B cell (primary cell): ENCODE measurements at regions not wholly inside any gene's neighbourhood (a gene's known extent, or its start where the extent isn't known, plus 50 kb on each side); places are given as distances from the start of the nearest gene placed in this dataset.

Experiments
- EZH2 ChIP-seq: IDR thresholded peaks from 2 replicates; pipeline ENCODE4 v1.6.1; 2012; ENCODE audit warnings: borderline replicate concordance, low read depth, mild to moderate bottlenecking, moderate library complexity, low read length; ENCODE audit not compliant: insufficient read depth, poor library complexity, severe bottlenecking
- TF ChIP-seq, protein P1 (sequence below): fragments of 200-600 bp; IDR thresholded peaks from one replicate; pipeline ENCODE4 v1.8.0; 2022; ENCODE audit warnings: antibody characterized with exemption, mild to moderate bottlenecking

DNA sequence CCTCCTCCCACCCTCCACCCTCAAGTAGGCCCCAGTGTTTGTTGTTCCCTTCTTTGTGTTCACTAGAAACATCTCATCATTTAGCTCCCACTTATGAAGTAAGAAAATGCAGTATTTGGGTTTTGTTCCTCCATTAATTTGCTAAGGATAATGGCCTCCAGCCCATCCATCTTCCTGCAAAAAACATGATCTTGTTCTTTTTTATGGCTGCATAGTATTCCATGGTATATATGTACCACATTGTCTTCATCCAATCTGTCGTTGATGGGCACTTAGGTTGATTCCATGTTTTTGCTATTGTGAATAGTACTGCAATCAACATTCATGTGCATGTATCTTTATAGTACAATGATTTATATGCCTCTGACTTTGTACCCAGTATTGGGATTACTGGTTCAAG lies 416.8 kb upstream of the SASH1 start:
- TF ChIP-seq, protein P1, sequence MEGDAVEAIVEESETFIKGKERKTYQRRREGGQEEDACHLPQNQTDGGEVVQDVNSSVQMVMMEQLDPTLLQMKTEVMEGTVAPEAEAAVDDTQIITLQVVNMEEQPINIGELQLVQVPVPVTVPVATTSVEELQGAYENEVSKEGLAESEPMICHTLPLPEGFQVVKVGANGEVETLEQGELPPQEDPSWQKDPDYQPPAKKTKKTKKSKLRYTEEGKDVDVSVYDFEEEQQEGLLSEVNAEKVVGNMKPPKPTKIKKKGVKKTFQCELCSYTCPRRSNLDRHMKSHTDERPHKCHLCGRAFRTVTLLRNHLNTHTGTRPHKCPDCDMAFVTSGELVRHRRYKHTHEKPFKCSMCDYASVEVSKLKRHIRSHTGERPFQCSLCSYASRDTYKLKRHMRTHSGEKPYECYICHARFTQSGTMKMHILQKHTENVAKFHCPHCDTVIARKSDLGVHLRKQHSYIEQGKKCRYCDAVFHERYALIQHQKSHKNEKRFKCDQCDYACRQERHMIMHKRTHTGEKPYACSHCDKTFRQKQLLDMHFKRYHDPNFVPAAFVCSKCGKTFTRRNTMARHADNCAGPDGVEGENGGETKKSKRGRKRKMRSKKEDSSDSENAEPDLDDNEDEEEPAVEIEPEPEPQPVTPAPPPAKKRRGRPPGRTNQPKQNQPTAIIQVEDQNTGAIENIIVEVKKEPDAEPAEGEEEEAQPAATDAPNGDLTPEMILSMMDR = no peak
- TF ChIP-seq EZH2 = no peak
